ENCODE measurements at regions not wholly inside any gene's neighbourhood (a gene's known extent, or its start where the extent isn't known, plus 50 kb on each side); places are given as distances from the start of the nearest gene placed in this dataset.

DNA sequence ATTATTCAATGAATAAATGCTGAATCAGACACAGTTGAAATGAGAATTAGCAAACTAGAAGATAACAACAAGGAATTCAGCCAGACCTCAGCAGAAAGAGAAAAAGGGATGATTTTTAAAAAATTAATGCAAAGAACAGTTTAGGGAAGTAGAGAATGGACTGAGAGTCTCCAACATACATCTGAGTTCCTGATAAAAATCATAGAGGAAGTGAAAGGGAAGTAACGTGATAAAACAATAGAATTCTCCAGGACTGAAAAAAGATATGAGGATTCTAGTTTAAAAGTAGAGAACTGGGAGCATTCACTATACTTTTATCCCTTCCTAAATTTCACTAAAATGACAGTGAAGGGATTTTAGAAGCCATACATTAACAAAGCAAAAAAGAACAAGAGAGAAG lies 592.0 kb downstream of the SOX6 start:
- no peak overlapping the region for H2AFZ ChIP-seq (ENCODE audit: low read length)
- H3K79me2 ChIP-seq (ENCODE audit: low read length) = no peaks in the 10 kb centered on the region
- H3K4me1 ChIP-seq (ENCODE audit: insufficient read depth, low read length) = no peaks in the 10 kb centered on the region
- intact Hi-C loops (cut with micrococcal nuclease) = no loop called here
- POLR2A ChIA-PET (ENCODE audit: unreplicated experiment) = no interaction called here
- no peaks in the 10 kb centered on the region for H4K20me1 ChIP-seq (ENCODE audit: low read length)
- no peak for DNase-seq
- no peaks in the 10 kb centered on the region for H3F3A ChIP-seq (ENCODE audit: low read length, unreplicated experiment)
- ATAC-seq = no peak
- H3K27ac ChIP-seq (ENCODE audit: low read length) = no peak overlapping the region
- H3K9ac ChIP-seq (ENCODE audit: low read length) = no peak overlapping the region
- no peaks in the 10 kb centered on the region for H3K9me2 ChIP-seq (replicated peaks; ENCODE audit: low read length)
- no peaks in the 10 kb centered on the region for H3K27me3 ChIP-seq (ENCODE audit: low read length)
- H3K9me3 ChIP-seq (ENCODE audit: low read length) = no peaks in the 10 kb centered on the region
- no peaks in the 10 kb centered on the region for H3K36me3 ChIP-seq (ENCODE audit: low read depth, low read length)
- no peak overlapping the region for H3K4me2 ChIP-seq (ENCODE audit: low read length)
- TF ChIP-seq, protein P1, sequence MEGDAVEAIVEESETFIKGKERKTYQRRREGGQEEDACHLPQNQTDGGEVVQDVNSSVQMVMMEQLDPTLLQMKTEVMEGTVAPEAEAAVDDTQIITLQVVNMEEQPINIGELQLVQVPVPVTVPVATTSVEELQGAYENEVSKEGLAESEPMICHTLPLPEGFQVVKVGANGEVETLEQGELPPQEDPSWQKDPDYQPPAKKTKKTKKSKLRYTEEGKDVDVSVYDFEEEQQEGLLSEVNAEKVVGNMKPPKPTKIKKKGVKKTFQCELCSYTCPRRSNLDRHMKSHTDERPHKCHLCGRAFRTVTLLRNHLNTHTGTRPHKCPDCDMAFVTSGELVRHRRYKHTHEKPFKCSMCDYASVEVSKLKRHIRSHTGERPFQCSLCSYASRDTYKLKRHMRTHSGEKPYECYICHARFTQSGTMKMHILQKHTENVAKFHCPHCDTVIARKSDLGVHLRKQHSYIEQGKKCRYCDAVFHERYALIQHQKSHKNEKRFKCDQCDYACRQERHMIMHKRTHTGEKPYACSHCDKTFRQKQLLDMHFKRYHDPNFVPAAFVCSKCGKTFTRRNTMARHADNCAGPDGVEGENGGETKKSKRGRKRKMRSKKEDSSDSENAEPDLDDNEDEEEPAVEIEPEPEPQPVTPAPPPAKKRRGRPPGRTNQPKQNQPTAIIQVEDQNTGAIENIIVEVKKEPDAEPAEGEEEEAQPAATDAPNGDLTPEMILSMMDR (conservative IDR thresholded peaks at IDR 0.05; ENCODE audit: low read depth, low read length) = no peak
- TF ChIP-seq EZH2phosphoT487 (IDR thresholded peaks at IDR 0.05; ENCODE audit: borderline replicate concordance, low read length) (no peak), EZH2 (IDR thresholded peaks at IDR 0.05; ENCODE audit: low read length, unreplicated experiment) (no peak)
- no peak overlapping the region for H3K4me3 ChIP-seq (ENCODE audit: low read length)
- CTCF ChIA-PET = no interaction called here
- BruUV-seq (replicated peaks) = no TSS peak

DNA sequence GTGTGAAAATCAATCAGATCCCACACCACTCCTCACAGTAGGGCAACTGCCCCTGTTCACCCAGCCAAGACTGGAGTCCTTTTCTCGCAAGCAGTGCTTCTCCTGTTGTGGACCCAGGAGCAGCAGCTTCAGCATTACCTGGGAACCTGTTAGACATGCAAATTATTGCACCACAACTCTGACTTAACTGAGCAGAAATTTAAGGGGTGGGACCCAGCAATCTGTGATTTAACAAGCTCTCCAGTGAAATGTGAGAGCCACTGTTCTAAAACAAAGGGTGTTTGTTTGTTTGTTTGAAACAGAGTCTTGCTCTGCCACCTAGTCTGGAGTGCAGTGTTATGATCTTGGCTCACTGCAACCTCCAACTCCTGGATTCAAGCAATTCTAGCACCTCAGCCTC lies 591.4 kb downstream of the SOX6 start:
- ATAC-seq (no peak), DNase-seq (no peak)
- no peak overlapping the region for H3K4me3 ChIP-seq (ENCODE audit: low read length)
- POLR2A ChIA-PET (ENCODE audit: unreplicated experiment) = no interaction called here
- no peaks in the 10 kb centered on the region for H3K36me3 ChIP-seq (ENCODE audit: low read depth, low read length)
- no peaks in the 10 kb centered on the region for H3K9me2 ChIP-seq (replicated peaks; ENCODE audit: low read length)
- no peak for TF ChIP-seq EZH2 (IDR thresholded peaks at IDR 0.05; ENCODE audit: low read length, unreplicated experiment)
- no peak for TF ChIP-seq EZH2phosphoT487 (IDR thresholded peaks at IDR 0.05; ENCODE audit: borderline replicate concordance, low read length)
- TF ChIP-seq, protein P1 (conservative IDR thresholded peaks at IDR 0.05; ENCODE audit: low read depth, low read length) = no peak
- no peak overlapping the region for H3K4me2 ChIP-seq (ENCODE audit: low read length)
- H3K4me1 ChIP-seq (ENCODE audit: insufficient read depth, low read length) = no peaks in the 10 kb centered on the region
- H3K79me2 ChIP-seq (ENCODE audit: low read length) = no peaks in the 10 kb centered on the region
- H3K27me3 ChIP-seq (ENCODE audit: low read length) = no peaks in the 10 kb centered on the region
- CTCF ChIA-PET = no interaction called here
- no peak overlapping the region for H2AFZ ChIP-seq (ENCODE audit: low read length)
- intact Hi-C loops (cut with micrococcal nuclease) = no loop called here
- no peaks in the 10 kb centered on the region for H3F3A ChIP-seq (ENCODE audit: low read length, unreplicated experiment)
- BruUV-seq (replicated peaks) = no TSS peak
- H3K9me3 ChIP-seq (ENCODE audit: low read length) = no peaks in the 10 kb centered on the region
- no peak overlapping the region for H3K9ac ChIP-seq (ENCODE audit: low read length)
- no peak overlapping the region for H3K27ac ChIP-seq (ENCODE audit: low read length)
- H4K20me1 ChIP-seq (ENCODE audit: low read length) = no peaks in the 10 kb centered on the region

DNA sequence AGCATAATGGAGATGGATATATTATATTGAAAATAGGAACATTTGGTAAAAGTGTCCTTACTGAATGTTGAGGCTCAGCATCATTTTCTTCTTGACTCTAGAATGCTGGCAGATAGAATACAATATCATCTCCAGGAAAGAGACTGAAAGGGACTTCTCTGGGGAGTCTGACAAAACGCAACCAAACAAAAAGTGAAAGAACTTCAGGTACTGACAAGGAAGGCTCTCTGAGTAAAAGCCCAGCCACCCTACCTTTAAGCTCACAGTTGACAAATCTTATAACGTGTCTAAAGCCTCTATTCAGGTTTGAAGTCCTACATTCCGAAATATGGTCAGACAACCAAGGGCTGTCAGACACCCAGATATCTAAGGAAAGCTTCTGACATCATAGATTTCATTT lies 590.8 kb downstream of the SOX6 start:
- ChIA-PET POLR2A (ENCODE audit: unreplicated experiment) (no interaction called here), CTCF (no interaction called here)
- DNase-seq (no peak), ATAC-seq (no peak)
- TF ChIP-seq EZH2phosphoT487 (IDR thresholded peaks at IDR 0.05; ENCODE audit: borderline replicate concordance, low read length) (no peak), EZH2 (IDR thresholded peaks at IDR 0.05; ENCODE audit: low read length, unreplicated experiment) (no peak)
- TF ChIP-seq, protein P1 (conservative IDR thresholded peaks at IDR 0.05; ENCODE audit: low read depth, low read length) = no peak
- Histone ChIP-seq H3K27ac (ENCODE audit: low read length) (no peak overlapping the region), H3F3A (ENCODE audit: low read length, unreplicated experiment) (no peaks in the 10 kb centered on the region), H3K4me1 (ENCODE audit: insufficient read depth, low read length) (no peaks in the 10 kb centered on the region), H3K4me2 (ENCODE audit: low read length) (no peak overlapping the region), H3K27me3 (ENCODE audit: low read length) (no peaks in the 10 kb centered on the region), H3K79me2 (ENCODE audit: low read length) (no peaks in the 10 kb centered on the region), H3K9me2 (replicated peaks; ENCODE audit: low read length) (no peaks in the 10 kb centered on the region), H4K20me1 (ENCODE audit: low read length) (no peaks in the 10 kb centered on the region), H3K4me3 (ENCODE audit: low read length) (no peak overlapping the region), H3K9me3 (ENCODE audit: low read length) (no peaks in the 10 kb centered on the region), H3K36me3 (ENCODE audit: low read depth, low read length) (no peaks in the 10 kb centered on the region), H2AFZ (ENCODE audit: low read length) (no peak overlapping the region), H3K9ac (ENCODE audit: low read length) (no peak overlapping the region)
- intact Hi-C loops (cut with micrococcal nuclease) = no loop called here
- no TSS peak for BruUV-seq (replicated peaks)
